ENCODE measurements at regions not wholly inside any gene's neighbourhood (a gene's known extent, or its start where the extent isn't known, plus 50 kb on each side); places are given as distances from the start of the nearest gene placed in this dataset.

GRCh38 chr7:3236268-3236667 is 64.8 kb upstream of the SDK1 start:
- no peak for DNase-seq

GRCh38 chr7:3238525-3239210 is 62.4 kb upstream of the SDK1 start:
- DNase-seq, result no peak

GRCh38 chr7:3239291-3239691 is 61.8 kb upstream of the SDK1 start:
- DNase-seq, result no peak

- DNase-seq, result no peak
Measured at GRCh38 chr7:3240826-3241430, 60.1 kb upstream of the SDK1 start.

- DNase-seq, result no peak
Measured at GRCh38 chr7:3241686-3242258, 59.3 kb upstream of the SDK1 start.

- DNase-seq, result no peak
Measured at GRCh38 chr7:3242398-3242972, 58.6 kb upstream of the SDK1 start.

GRCh38 chr7:3243256-3243655 is 57.8 kb upstream of the SDK1 start:
- DNase-seq, result no peak

- no peak for DNase-seq
Measured at GRCh38 chr7:3243680-3244079, 57.4 kb upstream of the SDK1 start.

GRCh38 chr7:3244241-3244814 is 56.7 kb upstream of the SDK1 start:
- DNase-seq, result no peak

- DNase-seq, result no peak
Measured at GRCh38 chr7:3245077-3245476, 56.0 kb upstream of the SDK1 start.

- DNase-seq, result no peak
Measured at GRCh38 chr7:3245721-3246120, 55.3 kb upstream of the SDK1 start.

GRCh38 chr7:3246127-3246526 is 54.9 kb upstream of the SDK1 start:
- no peak for DNase-seq

GRCh38 chr7:3246651-3247050 is 54.4 kb upstream of the SDK1 start:
- no peak for DNase-seq

- no peak for DNase-seq
Measured at GRCh38 chr7:3250725-3251124, 50.3 kb upstream of the SDK1 start.

All from activated naive CD4-positive, alpha-beta T cell treated with Interleukin-2 at 50 U/mL for 16 hours (primary cell).